NCI-H2029 (cell line): ENCODE measurements at regions not wholly inside any gene's neighbourhood (a gene's known extent, or its start where the extent isn't known, plus 50 kb on each side); places are given as distances from the start of the nearest gene placed in this dataset.

Experiments
- DNase-seq: peaks from one replicate; lab custom pipeline; 2025; lab: John Stamatoyannopoulos, UW

DNA sequence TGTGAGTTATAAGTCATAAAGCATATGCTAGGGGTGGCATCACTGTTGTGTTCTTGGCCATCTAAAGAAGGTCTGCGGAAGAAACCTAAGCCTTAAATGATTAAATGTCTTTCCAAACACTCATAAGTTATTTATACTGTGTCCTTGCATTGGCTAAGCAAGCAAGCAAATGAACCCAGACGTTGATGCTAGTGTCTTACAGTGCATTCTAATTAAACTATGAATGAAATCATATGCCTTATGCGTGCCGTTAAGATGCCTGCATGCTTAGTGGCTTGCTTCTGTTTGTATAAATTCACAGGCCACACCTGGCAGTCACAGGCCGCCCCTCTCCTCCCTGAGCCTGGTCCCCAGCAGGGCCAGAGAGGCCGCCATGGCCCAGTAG is 49.9 kb downstream of the RIN2 start:
- DNase-seq: no peak

DNA sequence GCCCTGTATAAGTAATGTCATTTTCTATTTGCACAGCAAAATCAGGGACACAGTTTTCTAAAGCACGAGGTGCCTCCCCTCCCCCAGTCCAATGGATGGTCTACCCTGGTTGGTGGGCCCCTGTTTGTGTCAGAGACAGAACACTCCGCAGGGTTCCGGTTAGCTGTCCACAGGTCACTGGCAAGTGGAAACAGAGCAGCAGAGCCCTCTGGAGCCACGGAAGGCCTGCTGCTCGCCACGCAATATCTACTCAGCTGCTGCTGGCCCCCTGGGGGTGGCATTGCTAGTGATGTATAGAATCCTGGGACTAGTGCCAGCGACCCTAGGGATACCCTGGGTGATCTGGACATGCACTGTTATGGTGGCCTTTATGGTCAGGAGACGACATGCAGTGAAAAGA is 50.4 kb downstream of the RIN2 start:
- no peak for DNase-seq

DNA sequence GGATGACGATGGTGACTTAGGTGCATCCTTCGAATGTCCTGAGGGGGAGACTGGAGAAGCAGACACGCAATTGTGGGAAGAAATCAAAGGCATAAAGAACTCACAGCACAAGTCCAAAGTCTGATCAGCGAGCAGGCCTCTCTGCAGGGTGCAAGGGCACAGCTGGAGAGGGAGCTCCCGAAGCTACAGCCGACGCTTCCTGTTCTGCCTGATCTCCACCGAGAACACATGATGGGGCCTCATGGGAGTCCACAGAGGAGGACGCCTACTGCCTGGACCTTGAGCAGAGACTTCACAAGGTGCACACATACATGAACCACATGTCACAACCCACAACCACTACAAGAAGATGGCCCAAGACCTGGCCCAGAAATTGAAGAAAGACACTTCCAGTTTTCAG is 51.4 kb downstream of the RIN2 start:
- DNase-seq: no peak

DNA sequence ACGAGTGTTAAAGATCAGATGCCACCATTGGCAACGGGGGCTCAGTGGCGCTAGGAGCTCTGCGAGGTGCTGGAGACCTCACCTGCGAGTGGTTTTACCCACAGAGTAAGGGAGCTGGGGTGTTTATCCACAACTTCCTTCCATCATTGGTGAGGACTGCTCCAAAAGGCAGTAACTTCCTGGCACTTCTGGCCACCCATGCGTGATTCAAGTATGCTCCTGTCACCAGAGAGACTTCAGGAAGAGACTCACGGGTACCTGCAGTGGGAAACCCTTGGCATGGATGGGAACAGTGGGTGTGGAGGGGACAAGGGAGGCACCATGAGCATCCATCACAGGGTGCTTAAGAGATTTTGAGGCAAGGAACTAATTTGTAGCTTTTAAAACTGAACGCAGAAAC is 53.2 kb downstream of the RIN2 start:
- DNase-seq: peak; percentile 18

DNA sequence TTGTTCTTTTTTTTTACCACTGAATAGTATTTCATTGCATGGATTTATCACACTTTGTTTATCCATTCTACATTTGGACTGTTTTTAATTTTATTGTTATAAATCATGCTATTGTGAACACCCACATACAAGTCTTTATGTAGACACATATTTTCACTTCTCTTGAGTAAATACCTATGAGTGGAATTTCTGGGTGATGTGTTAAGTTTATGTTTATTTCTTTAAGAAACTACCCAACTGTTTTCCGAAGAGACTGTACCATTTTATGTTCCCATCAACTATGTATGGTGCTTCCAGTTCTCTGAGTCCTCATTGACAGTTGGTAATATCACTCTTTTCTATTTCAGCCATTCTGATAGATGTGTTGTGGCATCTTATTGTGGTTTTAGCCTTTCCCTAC is 54.0 kb downstream of the RIN2 start:
- DNase-seq: no peak

DNA sequence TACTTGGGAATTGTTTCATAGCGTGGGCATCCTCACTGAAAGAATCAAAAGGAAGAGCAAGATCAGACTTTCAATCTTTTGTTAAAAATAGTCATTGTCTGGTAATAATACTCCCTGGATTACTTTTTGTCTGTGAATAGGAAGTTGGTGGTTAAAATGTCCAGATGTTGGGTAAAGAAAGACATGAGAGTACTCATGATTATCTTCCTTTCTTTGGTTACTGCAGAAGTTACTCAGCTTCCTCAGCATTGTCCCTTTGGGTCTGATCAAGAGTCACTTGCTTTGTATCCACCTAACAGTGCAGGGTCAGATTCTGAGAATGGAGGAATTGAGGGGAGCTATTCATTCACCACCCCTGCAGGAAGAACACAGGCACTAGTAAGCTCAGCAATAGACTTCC is 54.6 kb downstream of the RIN2 start:
- no peak for DNase-seq

DNA sequence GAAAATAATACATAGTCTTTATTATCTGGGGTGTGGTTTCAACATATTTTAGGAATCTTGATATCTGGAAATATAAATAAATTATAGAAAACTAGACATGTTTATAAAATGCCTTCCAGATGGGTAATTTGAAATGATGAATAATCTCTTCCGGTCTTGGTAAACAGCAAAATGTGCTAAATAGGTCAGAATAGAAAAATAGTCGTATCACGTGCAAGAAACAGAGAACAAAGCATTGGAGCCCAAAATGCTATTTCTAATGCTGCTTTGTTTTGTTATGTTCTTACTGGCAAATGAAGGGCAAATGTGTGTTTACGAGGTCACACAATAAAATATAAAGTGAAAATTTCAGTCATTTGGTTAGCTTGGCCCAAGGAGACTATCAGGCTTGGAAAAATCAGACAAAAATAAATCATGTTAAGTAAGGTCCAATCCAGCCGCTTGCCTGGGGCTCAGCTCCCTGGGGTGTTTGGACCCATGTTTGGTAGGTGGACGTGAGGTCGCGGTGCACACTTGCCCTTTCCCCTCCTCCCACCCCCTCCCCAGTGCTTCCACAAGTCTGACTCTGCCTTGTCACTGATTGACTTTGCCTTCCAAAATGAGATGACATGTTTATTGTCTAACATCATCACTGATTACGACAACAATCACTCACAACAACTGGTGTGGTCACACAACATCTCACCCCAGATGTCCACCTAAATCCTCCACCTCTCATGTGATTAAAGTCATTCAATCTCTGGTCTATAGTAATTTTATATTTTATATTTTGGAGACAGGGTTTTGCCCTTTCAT is 56.0 kb downstream of the RIN2 start:
- no peak for DNase-seq

DNA sequence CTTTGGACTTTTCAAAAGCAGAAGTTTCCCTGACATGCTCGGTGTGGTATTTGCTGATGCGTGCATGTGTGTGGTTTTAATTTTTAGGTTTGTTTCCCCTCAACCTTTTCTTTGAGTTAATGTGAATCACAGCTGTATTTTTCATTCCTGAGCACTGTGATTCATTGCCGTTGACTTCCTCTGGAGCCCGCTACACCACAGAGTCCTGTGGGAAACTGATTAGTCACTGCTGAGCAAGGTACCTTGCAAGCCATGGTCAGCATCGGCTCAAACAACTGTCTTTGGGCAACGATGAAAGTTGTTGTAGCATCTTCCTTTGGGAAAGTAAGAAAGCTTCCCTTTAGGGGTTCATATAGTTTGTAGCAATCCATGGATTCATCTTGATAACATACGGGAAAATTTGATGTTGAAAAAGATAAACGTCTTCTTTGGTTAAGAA is 57.5 kb downstream of the RIN2 start:
- no peak for DNase-seq

DNA sequence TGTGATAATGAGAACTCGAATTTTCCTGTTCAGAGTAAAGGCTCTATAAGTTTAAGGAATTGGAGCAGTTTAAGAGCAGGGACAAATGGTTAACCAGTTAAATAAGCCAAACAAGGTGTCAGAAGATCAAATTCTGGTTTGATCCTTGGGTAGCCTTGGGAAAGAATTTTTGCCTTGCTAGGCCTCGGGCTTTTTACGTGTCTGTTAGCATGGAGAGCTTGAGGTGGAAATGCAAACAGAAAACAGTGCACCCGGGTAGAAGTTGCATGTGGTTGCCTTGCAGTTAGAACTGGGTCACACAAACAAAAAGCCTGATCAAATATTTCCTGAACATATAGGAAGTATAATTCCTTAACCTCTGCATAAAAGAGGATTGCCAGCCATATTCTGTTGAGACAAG is 58.3 kb downstream of the RIN2 start:
- DNase-seq: no peak

DNA sequence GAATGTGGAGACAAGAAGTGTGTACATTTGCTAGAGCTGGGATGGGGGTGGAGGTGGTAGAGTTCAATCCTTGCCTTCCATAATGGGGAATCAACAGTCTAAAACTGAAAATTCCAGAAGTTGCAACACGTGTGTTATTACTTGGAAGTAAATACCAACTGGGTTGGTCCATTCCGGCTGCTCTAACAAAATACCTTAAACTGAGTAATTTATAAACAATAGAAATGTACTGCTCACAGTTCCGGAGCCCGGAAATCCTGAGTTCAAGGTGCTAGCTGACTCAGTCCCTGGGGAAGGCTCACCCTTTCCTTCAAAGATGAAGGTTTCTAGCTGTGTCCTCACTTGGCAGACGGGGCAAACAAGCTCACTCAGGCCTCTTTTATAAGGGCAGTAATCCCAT is 59.0 kb downstream of the RIN2 start:
- no peak for DNase-seq

DNA sequence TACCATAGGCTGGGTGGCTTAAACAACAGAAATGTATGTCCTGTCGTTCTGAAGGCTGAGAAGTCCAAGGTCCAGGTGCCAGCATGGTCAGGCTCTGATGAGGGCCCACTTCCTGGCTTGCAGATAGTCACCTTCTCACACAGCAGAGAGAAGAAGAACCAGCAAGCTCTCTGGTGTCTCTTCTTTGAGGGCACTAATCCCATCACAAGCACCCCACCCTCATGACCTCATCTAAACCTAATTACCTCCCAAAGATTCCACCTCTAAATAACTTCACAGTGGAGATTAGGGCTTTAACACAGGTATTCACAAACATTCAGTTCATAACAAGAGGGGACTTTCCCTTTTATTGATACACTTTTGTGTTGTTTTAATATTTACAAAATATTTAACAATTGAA is 61.1 kb downstream of the RIN2 start:
- no peak for DNase-seq

DNA sequence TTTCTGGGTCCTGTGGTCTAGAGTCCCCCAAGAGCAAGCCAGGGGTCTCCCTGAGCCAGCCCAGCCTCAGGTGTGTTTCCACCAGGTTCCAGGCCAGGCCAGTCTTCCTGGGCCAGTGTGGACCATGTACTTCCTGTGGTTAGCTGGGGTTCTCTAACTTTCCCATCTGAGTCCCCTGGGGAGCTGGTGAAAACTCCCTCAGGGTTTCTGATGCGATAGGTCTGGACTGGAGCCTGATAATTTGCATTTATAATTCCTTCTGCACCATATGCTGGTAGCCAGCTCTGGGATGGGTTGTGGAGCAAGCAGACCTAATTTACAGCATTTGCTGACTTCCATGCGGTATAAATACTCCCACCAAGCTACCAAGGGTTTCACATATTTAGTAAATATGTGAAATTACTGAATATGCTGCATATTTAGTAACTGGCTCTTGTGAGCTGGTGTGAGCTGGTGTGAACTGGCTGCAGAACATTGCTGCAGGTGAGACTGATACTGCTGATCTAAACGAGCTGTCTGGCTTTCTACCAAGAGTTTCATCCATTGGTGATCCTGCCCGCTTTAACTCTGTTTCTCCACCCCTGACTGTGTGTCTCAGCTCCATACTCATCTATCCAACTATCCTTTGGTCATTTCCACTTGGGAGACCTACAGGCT is 62.6 kb downstream of the RIN2 start:
- DNase-seq: no peak

DNA sequence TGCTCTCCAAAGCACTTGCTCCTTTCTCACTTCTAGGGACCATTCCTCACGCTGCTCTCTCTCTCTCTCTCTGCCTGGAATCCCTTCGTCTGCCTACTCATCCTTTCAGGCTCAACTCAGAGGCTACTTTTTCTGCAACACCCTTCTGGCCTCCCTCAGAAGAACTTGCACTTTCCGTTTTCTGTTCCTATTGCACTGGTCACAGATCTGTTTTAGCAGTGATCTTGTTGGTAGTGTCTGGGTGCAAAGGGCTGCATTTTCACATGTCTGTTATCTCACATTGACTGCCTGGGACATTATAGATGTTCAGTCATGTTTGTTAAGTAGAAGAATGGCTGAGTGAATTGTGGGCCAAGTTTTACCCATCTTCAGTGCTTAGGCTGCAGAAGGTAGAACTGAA is 63.5 kb downstream of the RIN2 start:
- DNase-seq: no peak

DNA sequence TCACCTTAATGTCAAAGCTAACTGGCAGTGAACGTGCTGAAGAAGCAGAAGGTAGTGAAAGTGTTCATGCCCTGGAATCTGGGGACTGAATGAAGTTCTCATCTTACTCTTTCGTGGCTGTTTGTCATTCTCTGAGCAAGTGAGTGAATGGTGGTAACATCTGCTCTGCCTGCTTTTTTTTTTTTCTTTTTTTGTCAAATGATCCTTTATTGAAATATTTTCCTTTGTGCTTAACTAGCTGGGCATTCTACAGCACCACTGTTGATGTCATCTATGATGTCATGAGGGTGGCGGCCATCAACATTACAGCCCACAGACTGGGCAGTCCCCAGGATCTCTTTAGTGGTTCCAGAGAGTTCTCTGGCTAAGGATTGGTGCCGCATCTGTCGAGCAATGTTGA is 65.2 kb downstream of the RIN2 start:
- no peak for DNase-seq

DNA sequence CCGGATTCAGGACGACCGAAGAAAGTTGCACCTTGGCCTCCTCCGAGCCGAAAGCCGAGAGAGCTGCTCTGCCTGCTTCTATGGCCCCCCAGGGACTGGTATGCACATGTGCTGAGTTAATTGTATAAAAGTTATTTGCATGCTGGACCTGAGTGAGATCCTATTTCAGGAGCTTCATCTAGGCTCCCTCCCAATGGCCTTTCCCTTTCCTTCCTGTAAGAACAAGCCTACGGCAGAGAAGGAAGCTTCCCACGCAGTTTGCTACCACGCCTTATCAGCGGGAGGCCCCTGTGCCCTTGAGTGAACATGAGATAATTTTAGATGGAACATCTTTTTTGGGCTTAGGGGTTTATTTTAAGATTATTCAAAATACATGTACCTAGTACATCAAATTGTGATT is 65.9 kb downstream of the RIN2 start:
- DNase-seq: no peak

DNA sequence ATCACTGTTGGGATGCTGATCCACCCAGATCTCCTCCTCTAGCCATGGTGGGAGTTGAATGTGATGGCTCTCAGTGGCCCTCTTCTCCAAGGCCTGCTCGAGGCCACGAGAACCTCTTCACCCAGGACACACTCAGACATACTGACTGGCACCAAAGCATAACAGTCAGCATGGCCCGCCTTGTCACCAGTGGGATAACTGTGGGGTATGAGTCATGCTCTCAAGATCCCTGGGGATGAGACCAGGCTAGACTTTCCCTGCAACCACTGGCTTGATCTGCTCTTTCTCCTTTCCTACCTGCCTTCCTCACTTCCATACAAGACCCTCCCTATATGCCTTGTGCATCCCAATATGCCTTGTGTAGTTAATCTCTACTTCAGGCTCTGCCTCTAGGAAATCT is 66.8 kb downstream of the RIN2 start:
- DNase-seq: no peak

DNA sequence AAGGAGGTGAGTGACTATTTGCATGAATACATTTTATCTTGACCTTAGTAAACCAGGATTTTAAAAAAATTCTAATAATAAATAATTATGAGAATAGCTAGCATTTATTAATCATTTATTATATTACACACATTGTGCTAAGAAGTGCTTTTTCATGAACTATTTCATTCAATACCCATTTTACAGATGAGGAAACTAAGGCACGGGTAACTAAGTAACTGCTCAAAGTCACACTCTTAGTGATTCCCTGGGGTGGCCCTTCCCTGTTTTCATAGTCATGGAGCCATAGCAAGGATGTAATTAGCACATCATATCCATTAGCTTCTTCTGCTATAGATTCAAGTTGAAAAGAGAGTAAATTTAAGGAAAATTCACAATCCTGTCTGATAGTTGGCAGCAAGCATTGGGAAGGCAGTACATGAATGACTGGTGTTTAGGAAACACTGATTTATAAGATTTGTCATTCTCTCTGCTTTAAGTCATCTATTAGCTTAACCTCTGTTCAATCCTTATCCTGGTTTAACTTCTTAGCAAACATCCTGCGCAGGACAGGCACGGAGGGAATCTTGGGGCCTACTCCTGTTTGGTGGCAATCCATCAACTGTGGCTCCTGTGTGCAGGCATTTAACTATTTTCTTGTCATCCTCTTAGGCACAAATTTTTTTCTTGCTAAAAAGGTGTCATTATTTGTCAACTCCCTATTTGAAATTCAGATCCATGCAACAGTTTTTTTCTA is 68.3 kb downstream of the RIN2 start:
- no peak for DNase-seq

DNA sequence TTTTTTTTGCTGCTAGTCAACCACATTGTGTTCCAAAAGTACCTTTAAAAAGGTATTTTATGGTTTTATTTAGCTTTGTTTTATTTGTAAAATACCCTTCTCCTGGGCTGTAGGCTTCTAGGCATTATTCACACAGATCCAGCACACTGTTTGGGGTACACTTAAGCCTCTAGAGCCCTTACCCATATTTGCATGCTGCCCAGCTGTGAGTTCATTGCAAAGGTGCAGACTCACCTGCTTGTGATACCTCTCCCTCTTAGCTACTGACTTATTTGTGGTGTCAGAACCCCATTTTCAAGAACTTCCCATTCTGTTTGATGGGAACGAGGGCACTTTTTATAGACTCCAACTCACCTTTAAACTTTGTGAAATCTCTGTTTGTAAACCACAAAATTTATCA is 69.8 kb downstream of the RIN2 start:
- DNase-seq: no peak

DNA sequence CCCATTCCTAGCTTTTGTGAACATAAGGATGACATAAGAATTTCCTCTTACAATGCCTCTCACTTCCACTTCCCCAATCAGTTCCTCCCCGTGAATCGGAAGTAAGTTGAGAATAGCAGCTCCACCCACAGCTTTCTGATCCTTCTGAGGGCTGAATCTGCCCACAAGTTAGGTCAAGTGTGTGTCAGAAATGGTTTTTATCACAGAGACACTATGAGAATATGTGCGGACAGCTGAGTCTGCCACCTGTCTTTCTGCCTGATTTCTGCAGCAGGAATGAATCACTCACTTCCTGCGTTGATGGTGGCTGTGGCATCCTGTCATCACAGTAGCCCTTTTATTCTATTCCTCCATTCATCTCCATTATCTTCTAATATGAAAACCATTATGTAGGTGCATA is 70.2 kb downstream of the RIN2 start:
- DNase-seq: no peak

DNA sequence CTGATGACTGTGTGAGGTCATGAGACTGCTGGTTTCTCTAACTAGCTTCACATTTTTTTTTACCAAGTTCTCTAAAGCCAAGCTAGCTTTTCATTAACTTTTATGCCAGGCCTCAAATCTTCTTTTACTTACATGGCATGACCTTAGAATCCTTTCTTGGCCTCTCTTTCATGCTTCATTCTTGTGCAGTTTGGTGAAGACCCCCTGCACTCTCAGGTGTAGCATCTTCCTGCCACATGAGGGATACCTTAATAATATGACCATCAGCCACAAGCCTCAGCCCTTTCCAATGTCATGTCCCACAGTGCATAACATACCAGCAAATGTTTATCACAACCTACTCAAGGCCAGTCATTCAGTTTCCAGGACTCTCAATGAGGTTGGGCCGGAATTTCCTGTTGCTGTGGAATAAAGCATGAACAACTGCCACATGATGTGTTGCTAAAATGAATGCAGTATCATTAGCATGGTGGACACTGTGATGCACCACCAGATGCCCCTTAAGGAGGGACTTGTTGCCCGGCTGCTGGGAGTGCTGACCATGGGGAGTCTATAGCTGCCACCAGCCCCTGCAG is 72.2 kb downstream of the RIN2 start:
- no peak for DNase-seq

DNA sequence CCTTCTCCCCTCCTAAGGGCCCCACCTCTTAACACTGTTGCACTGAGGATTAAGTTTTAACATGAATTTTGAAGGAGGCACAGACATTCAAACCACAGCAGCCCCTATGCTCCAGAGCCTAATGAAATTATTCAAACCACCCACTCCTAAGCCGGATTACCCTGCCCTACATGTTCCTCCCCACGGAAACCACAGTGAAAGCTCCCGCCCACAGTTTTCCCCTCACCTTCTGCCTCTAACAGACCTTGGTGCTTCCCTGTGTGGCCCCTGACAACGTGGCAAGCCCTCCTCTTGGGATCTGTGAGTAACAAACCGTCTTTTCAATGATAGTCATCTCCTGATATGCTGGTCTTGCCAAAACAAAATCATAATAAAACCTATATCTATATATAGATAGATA is 74.8 kb downstream of the RIN2 start:
- no peak for DNase-seq

DNA sequence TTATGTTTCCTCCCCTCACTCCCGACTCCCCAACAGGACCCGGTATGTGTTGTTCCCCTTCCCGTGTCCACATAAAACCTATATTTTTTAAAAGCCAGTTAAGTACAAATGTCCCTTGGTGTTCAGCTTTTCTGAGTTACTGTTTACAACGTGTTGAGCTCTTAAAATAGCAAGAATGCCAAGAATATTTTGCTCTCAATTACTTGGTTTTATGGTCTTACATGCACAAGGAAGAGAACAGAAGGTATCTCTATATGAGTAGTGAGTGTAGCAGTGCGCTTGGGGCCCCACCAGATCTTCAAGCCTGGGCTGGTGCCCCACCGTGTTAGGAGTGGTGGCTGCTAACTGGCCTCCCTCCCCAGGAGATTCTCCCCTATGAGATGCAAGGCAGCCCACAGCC is 75.3 kb downstream of the RIN2 start:
- no peak for DNase-seq

DNA sequence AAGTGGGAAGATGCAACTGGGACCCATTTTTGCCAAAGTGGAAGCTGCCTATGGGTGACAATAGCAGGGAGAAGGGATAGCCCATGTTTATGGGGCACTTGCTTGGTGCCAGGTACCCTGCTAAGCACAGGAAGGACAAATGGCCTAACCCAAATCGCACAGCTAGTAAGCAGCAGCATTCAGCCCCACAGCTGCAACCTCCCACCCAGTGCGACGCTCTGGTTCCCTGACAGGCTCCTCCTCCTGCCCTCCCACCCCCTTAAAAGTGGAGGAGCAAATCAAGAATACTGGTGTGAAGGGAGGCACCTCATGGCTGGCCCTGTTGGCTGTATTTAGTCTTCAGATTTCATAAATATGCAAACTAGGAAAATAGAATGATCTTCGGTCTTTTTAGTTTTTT is 76.2 kb downstream of the RIN2 start:
- DNase-seq: no peak
